IMR-90 (cell line): ENCODE measurements at regions not wholly inside any gene's neighbourhood (a gene's known extent, or its start where the extent isn't known, plus 50 kb on each side); places are given as distances from the start of the nearest gene placed in this dataset.

Source experiments
- ATAC-seq: fragments of 200-7000 bp; cut with Tn5 transposase; 2 replicates; pipeline ENCODE4 v1.9.1; 2020; ENCODE audit warnings: low read depth, mild to moderate bottlenecking, moderate library complexity
- BruUV-seq: library from RNA; stranded (reverse); fragments of 400-500 nt; replicated peaks from 2 replicates; lab custom pipeline; 2021; lab: Mats Ljungman, UMichigan
- CTCF ChIA-PET: fragments of 300-600 bp; formaldehyde crosslinking; extraction: SDS; loops from one replicate; lab custom pipeline; 2021; ENCODE audit warnings: antibody characterized with exemption; lab: Yijun Ruan, JAX
- POLR2A ChIA-PET: fragments of 300-600 bp; sonication (Branson Sonifier 250); formaldehyde crosslinking; loops from one replicate; lab custom pipeline; 2022; ENCODE audit warnings: antibody characterized with exemption; ENCODE audit not compliant: unreplicated experiment; lab: Charles Lee
- DNase-seq: peaks from one replicate; pipeline ENCODE4 v3.0.0; 2013
- H2AFZ ChIP-seq: replicated peaks from 2 replicates; pipeline ENCODE3; 2013; ENCODE audit warnings: low read length, mild to moderate bottlenecking; ENCODE audit not compliant: poor library complexity
- H2AK5ac ChIP-seq: 2 replicates; pipeline ENCODE4 v1.6.1; 2013; ENCODE audit warnings: low read depth, low read length, inconsistent platforms
- H2AK9ac ChIP-seq: replicated peaks from 2 replicates; pipeline ENCODE3; 2013; ENCODE audit warnings: mild to moderate bottlenecking, low read depth, low read length, moderate library complexity; ENCODE audit not compliant: poor library complexity
- H2BK120ac ChIP-seq: 2 replicates; pipeline ENCODE4 v1.6.1; 2013; ENCODE audit warnings: low read depth, low read length, inconsistent platforms
- H2BK15ac ChIP-seq: 3 replicates; pipeline ENCODE4 v1.6.1; 2013; ENCODE audit warnings: low read depth, low read length, inconsistent platforms
- H2BK20ac ChIP-seq: 2 replicates; pipeline ENCODE4 v1.6.1; 2013; ENCODE audit warnings: low read depth, mild to moderate bottlenecking, inconsistent platforms, low read length, moderate library complexity
- H2BK5ac ChIP-seq: 2 replicates; pipeline ENCODE4 v1.6.1; 2013; ENCODE audit warnings: mild to moderate bottlenecking, low read depth, low read length, inconsistent platforms; ENCODE audit not compliant: poor library complexity, severe bottlenecking
- H3K14ac ChIP-seq: replicated peaks from 2 replicates; pipeline ENCODE4 v1.6.1; 2013; ENCODE audit warnings: low read depth, low read length, inconsistent platforms
- H3K18ac ChIP-seq: 2 replicates; pipeline ENCODE4 v1.6.1; 2013; ENCODE audit warnings: low read depth, low read length, control low read depth
- H3K23ac ChIP-seq: 2 replicates; pipeline ENCODE4 v1.6.1; 2013; ENCODE audit warnings: low read depth, low read length, inconsistent platforms
- H3K27ac ChIP-seq: 2 replicates; pipeline ENCODE4 v1.5.1; 2013; ENCODE audit warnings: mild to moderate bottlenecking, control low read depth, low read length; ENCODE audit not compliant: insufficient read depth
- H3K27me3 ChIP-seq: 2 replicates; pipeline ENCODE4 v1.6.1; 2013; ENCODE audit warnings: low read length; ENCODE audit not compliant: control insufficient read depth, insufficient read depth
- H3K36me3 ChIP-seq: 2 replicates; pipeline ENCODE4 v1.6.1; 2013; ENCODE audit warnings: low read length, mixed read lengths; ENCODE audit not compliant: control insufficient read depth, insufficient read depth
- H3K4ac ChIP-seq: 2 replicates; pipeline ENCODE4 v1.6.1; 2013; ENCODE audit warnings: low read depth, low read length, inconsistent platforms
- H3K4me1 ChIP-seq: 2 replicates; pipeline ENCODE4 v1.6.1; 2013; ENCODE audit warnings: low read length, mixed read lengths; ENCODE audit not compliant: control insufficient read depth, insufficient read depth
- H3K4me2 ChIP-seq: 2 replicates; pipeline ENCODE4 v1.6.1; 2013; ENCODE audit warnings: low read depth, mild to moderate bottlenecking, control low read depth, low read length, moderate library complexity
- H3K4me3 ChIP-seq: 2 replicates; pipeline ENCODE4 v1.5.1; 2013; ENCODE audit warnings: low read depth, mild to moderate bottlenecking, control low read depth, low read length, moderate library complexity; ENCODE audit not compliant: insufficient read depth
- H3K56ac ChIP-seq: 2 replicates; pipeline ENCODE4 v1.6.1; 2013; ENCODE audit warnings: low read length, inconsistent platforms; ENCODE audit not compliant: insufficient read depth; ENCODE audit errors: extremely low read depth
- H3K79me1 ChIP-seq, 2 experiments: 2 replicates each; pipeline ENCODE4 v1.6.1; 2013; ENCODE audit warnings: low read length in 2 of 2, inconsistent platforms in 1 of 2, low read depth in 1 of 2
- H3K9ac ChIP-seq: 2 replicates; pipeline ENCODE4 v1.6.1; 2013; ENCODE audit warnings: low read depth, low read length, control low read depth
- H3K9me1 ChIP-seq: 2 replicates; pipeline ENCODE4 v1.6.1; 2013; ENCODE audit warnings: low read length, inconsistent platforms; ENCODE audit not compliant: insufficient read depth
- H3K9me3 ChIP-seq: 2 replicates; pipeline ENCODE4 v1.6.1; 2013; ENCODE audit warnings: low read length; ENCODE audit not compliant: control insufficient read depth, insufficient read depth
- H4K20me1 ChIP-seq: 2 replicates; pipeline ENCODE4 v1.6.1; 2013; ENCODE audit warnings: low read length, inconsistent platforms; ENCODE audit not compliant: insufficient read depth
- H4K5ac ChIP-seq: 2 replicates; pipeline ENCODE4 v1.6.1; 2013; ENCODE audit warnings: mild to moderate bottlenecking, low read depth, low read length, control low read depth
- H4K8ac ChIP-seq, 2 experiments: 2 replicates each; pipeline ENCODE4 v1.6.1; 2013; ENCODE audit warnings: low read depth in 2 of 2, low read length in 2 of 2, control low read depth in 1 of 2, inconsistent platforms in 1 of 2
- H4K91ac ChIP-seq: 2 replicates; pipeline ENCODE4 v1.6.1; 2013; ENCODE audit warnings: low read depth, low read length, inconsistent platforms; ENCODE audit not compliant: insufficient read depth
- BHLHE40 ChIP-seq: fragments of 150-350 bp; IDR thresholded peaks from 2 replicates; pipeline ENCODE4 v1.6.1; 2016; ENCODE audit warnings: mild to moderate bottlenecking, low read depth, low read length
- CEBPB ChIP-seq: IDR thresholded peaks from 2 replicates; pipeline ENCODE4 v1.6.1; 2012; ENCODE audit warnings: low read depth, low read length, improper control_type of control experiment
- CHD1 ChIP-seq: IDR thresholded peaks from 2 replicates; pipeline ENCODE4 v1.6.1; 2012; ENCODE audit warnings: low read depth, low read length, improper control_type of control experiment
- CTCF ChIP-seq: conservative IDR thresholded peaks from 2 replicates; pipeline ENCODE4 v1.5.1; 2012; ENCODE audit warnings: mild to moderate bottlenecking, low read depth, low read length, improper control_type of control experiment
- FOS ChIP-seq: fragments of 150-350 bp; IDR thresholded peaks from 2 replicates; pipeline ENCODE4 v1.6.1; 2016; ENCODE audit warnings: low read depth, low read length
- MAFK ChIP-seq: IDR thresholded peaks from 2 replicates; pipeline ENCODE4 v1.6.1; 2012; ENCODE audit warnings: low read depth, low read length, improper control_type of control experiment
- MAZ ChIP-seq: IDR thresholded peaks from 2 replicates; pipeline ENCODE4 v1.6.1; 2012; ENCODE audit warnings: low read depth, mild to moderate bottlenecking, low read length, improper control_type of control experiment, moderate library complexity, borderline replicate concordance
- MXI1 ChIP-seq: IDR thresholded peaks from 2 replicates; pipeline ENCODE4 v1.6.1; 2012; ENCODE audit warnings: low read depth, mild to moderate bottlenecking, low read length, moderate library complexity, borderline replicate concordance
- NFE2L2 ChIP-seq: fragments of 150-350 bp; IDR thresholded peaks from 2 replicates; pipeline ENCODE4 v1.6.1; 2016; ENCODE audit warnings: low read depth, mild to moderate bottlenecking, low read length
- POLR2A ChIP-seq: IDR thresholded peaks from 2 replicates; pipeline ENCODE4 v1.6.1; 2012; ENCODE audit warnings: mild to moderate bottlenecking, low read depth, low read length
- RAD21 ChIP-seq: IDR thresholded peaks from 2 replicates; pipeline ENCODE4 v1.6.1; 2012; ENCODE audit warnings: low read length, improper control_type of control experiment
- RCOR1 ChIP-seq: IDR thresholded peaks from 2 replicates; pipeline ENCODE4 v1.6.1; 2012; ENCODE audit warnings: mild to moderate bottlenecking, low read length, improper control_type of control experiment; ENCODE audit not compliant: insufficient replicate concordance
- RFX5 ChIP-seq: IDR thresholded peaks from 2 replicates; pipeline ENCODE4 v1.8.0; 2012; ENCODE audit warnings: low read depth, mild to moderate bottlenecking, low read length, moderate library complexity
- SMC3 ChIP-seq: fragments of 150-350 bp; IDR thresholded peaks from 2 replicates; pipeline ENCODE4 v1.6.1; 2016; ENCODE audit warnings: low read depth, mild to moderate bottlenecking, antibody characterized with exemption, low read length, moderate library complexity
- USF2 ChIP-seq: fragments of 150-350 bp; IDR thresholded peaks from 2 replicates; pipeline ENCODE4 v1.6.1; 2017; ENCODE audit warnings: mild to moderate bottlenecking, antibody characterized with exemption, low read length, low read depth
- WGBS, 2 experiments: methylation state at CpG; one replicate each; pipeline versions ENCODE4 v1.1.5 to v1.1.7; 2013; ENCODE audit warnings: missing lambda C conversion rate in 2 of 2; ENCODE audit not compliant: insufficient read length in 1 of 2; ENCODE audit errors: extremely low coverage in 2 of 2; 5-methylcytosine and 5-hydroxymethylcytosine counted together
- dilution Hi-C: fragments of 300-500 bp; cut with HindIII; formaldehyde crosslinking; loops from one replicate; pipeline ENCODE4 v1.14.3; 2018; ENCODE audit warnings: low sequenced_read_pairs; ENCODE audit not compliant: unreplicated experiment
- in situ Hi-C: fragments of 300-500 bp; cut with MboI; formaldehyde crosslinking; loops from 3 replicates; pipeline ENCODE4 v1.14.3; 2019; ENCODE audit warnings: low sequenced_read_pairs, inconsistent platforms, mixed read lengths
- intact Hi-C: fragments of 100-400 bp; cut with micrococcal nuclease; formaldehyde crosslinking; loops from 2 replicates; pipeline ENCODE4 v1.10.0; 2022
- TF ChIP-seq, protein P1 (sequence below): fragments of 150-350 bp; IDR thresholded peaks from 2 replicates; pipeline ENCODE4 v1.6.1; 2016; ENCODE audit warnings: low read depth, mild to moderate bottlenecking, low read length, moderate library complexity, borderline replicate concordance

DNA sequence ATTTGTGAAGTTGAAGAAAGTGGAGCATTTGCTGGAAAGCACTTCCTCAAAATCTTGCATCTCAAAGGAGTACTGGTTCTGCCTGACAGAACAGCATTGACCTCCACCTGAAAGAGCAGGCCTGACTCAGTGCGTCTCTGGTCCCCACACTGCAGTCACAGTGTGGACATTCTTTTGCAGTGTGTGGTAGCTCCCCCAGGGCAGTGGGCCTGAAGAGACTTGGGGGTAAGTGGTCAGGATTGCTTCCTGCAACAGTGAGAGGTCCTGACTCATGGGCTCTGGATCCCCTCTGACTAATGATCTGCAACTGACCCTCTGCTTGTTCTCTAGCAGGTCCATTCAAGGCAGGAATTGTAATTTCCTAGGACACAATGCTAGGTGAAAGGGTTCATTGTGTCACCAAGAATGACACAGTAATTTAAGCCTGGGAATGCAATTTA, 204.9 kb upstream of the KCNJ16 start:
- H2AK5ac ChIP-seq, result peak overlapping the region; percentile 72
- peak overlapping the region; percentile 79 for H2BK20ac ChIP-seq
- H3K4ac ChIP-seq, result peak overlapping the region; percentile 89
- ChIA-PET POLR2A (interaction anchor here (0.7 kb wide), 1 partner anchor 261 kb away, joined by 13 read pairs; no protein-coding TSS in a partner anchor), CTCF (interaction anchor here (0.8 to 0.9 kb wide), 2 partner anchors 16 to 263 kb away, joined by 3 read pairs; no protein-coding TSS in a partner anchor)
- H3K9ac ChIP-seq, result peak overlapping the region; percentile 3; the same call in 1 of the 2 replicates
- in situ Hi-C loops, result no loop called here
- peak overlapping the region; percentile 54 for H4K91ac ChIP-seq
- peak overlapping the region; percentile 99 for H2BK5ac ChIP-seq
- H2BK120ac ChIP-seq, result peak overlapping the region; percentile 93
- H4K20me1 ChIP-seq, result no peaks in the 10 kb centered on the region
- TF ChIP-seq RFX5 (no peak), SMC3 (no peak), CTCF (no peak), MXI1 (no peak), CEBPB (peak; percentile 66), MAFK (no peak), NFE2L2 (no peak), FOS (peak; percentile 74), RAD21 (no peak), BHLHE40 (no peak), MAZ (peak; percentile 49; the same call in 1 of the 2 replicates), RCOR1 (peak; percentile 54), POLR2A (no peak), USF2 (no peak), CHD1 (no peak)
- TF ChIP-seq, protein P1, sequence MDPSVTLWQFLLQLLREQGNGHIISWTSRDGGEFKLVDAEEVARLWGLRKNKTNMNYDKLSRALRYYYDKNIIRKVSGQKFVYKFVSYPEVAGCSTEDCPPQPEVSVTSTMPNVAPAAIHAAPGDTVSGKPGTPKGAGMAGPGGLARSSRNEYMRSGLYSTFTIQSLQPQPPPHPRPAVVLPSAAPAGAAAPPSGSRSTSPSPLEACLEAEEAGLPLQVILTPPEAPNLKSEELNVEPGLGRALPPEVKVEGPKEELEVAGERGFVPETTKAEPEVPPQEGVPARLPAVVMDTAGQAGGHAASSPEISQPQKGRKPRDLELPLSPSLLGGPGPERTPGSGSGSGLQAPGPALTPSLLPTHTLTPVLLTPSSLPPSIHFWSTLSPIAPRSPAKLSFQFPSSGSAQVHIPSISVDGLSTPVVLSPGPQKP, result no peak
- WGBS, 2 experiments, result 20% methylated on average over 1 of the region's 1 CpG; no CpG with 5 or more reads in 1 of the 2 experiments
- ATAC-seq (peak; percentile 59), DNase-seq (peak; percentile 91)
- H3K27ac ChIP-seq, result peak overlapping the region; percentile 78
- H2BK15ac ChIP-seq, result peak overlapping the region; percentile 1; the same call in 2 of the 3 replicates
- no TSS peak for BruUV-seq
- no peaks in the 10 kb centered on the region for H3K27me3 ChIP-seq
- peak overlapping the region; percentile 57 for H3K23ac ChIP-seq
- peak overlapping the region; percentile 72 for H3K14ac ChIP-seq
- H3K9me3 ChIP-seq, result no peaks in the 10 kb centered on the region
- H4K5ac ChIP-seq, result peak overlapping the region; percentile 92
- no peaks in the 10 kb centered on the region for H3K79me1 ChIP-seq
- H3K56ac ChIP-seq, result peak overlapping the region; percentile 13
- dilution Hi-C loops, result no loop called here
- peak overlapping the region; percentile 78 for H2AFZ ChIP-seq
- intact Hi-C loops, result loop anchor here (2.0 kb wide), 2 partner anchors 261 to 269 kb away; no protein-coding TSS in a partner anchor
- H3K4me1 ChIP-seq, result peaks cover 21% of the 10 kb centered on the region
- peaks cover 4% of the 10 kb centered on the region for H3K9me1 ChIP-seq
- H3K36me3 ChIP-seq, result no peaks in the 10 kb centered on the region
- peak overlapping the region; percentile 92 for H3K18ac ChIP-seq
- peak overlapping the region; percentile 87 for H2AK9ac ChIP-seq
- H4K8ac ChIP-seq, result peak overlapping the region; percentile 35 to 58
- no peak overlapping the region for H3K4me3 ChIP-seq
- H3K4me2 ChIP-seq, result no peak overlapping the region
